ENCODE measurements at regions not wholly inside any gene's neighbourhood (a gene's known extent, or its start where the extent isn't known, plus 50 kb on each side); places are given as distances from the start of the nearest gene placed in this dataset.
A peak's percentile ranks its signal among the peaks of the same experiment; 100 is the strongest.
"Not testable (repeated sequence)": the region's sequence is repeated elsewhere in the genome, so short reads cannot be mapped to it uniquely, and the experiment has no call there.

GRCh38 chr3:125822175-125822574, 146.8 kb upstream of the ROPN1B start:
- DNase-seq (ENCODE audit: low read depth), result not testable (repeated sequence)

- DNase-seq (ENCODE audit: low read depth), result not testable (repeated sequence)
Observed at GRCh38 chr3:125831005-125831750, 137.8 kb upstream of the ROPN1B start.

- not testable (repeated sequence) for DNase-seq (ENCODE audit: low read depth)
Observed at GRCh38 chr3:125835562-125835961, 133.4 kb upstream of the ROPN1B start.

GRCh38 chr3:125836011-125836551, 132.9 kb upstream of the ROPN1B start:
- peak; percentile 14 for DNase-seq (ENCODE audit: low read depth)

- not testable (repeated sequence) for DNase-seq (ENCODE audit: low read depth)
Observed at GRCh38 chr3:125836786-125837185, 132.2 kb upstream of the ROPN1B start.

- DNase-seq (ENCODE audit: low read depth), result not testable (repeated sequence)
Observed at GRCh38 chr3:125838857-125839256, 130.1 kb upstream of the ROPN1B start.

GRCh38 chr3:125840465-125840864, 128.5 kb upstream of the ROPN1B start:
- DNase-seq (ENCODE audit: low read depth), result not testable (repeated sequence)

GRCh38 chr3:125847966-125848365, 121.0 kb upstream of the ROPN1B start:
- not testable (repeated sequence) for DNase-seq (ENCODE audit: low read depth)

- DNase-seq (ENCODE audit: low read depth), result not testable (repeated sequence)
Observed at GRCh38 chr3:125855006-125855405, 114.0 kb upstream of the ROPN1B start.

GRCh38 chr3:125860547-125860946, 108.4 kb upstream of the ROPN1B start:
- DNase-seq (ENCODE audit: low read depth), result not testable (repeated sequence)

GRCh38 chr3:125862841-125863254, 106.1 kb upstream of the ROPN1B start:
- DNase-seq (ENCODE audit: low read depth), result not testable (repeated sequence)

- DNase-seq (ENCODE audit: low read depth), result not testable (repeated sequence)
Observed at GRCh38 chr3:125864532-125864931, 104.4 kb upstream of the ROPN1B start.

- peak; percentile 28 for DNase-seq (ENCODE audit: low read depth)
Observed at GRCh38 chr3:125886006-125886405, 83.0 kb upstream of the ROPN1B start.

- not testable (repeated sequence) for DNase-seq (ENCODE audit: low read depth)
Observed at GRCh38 chr3:125899181-125899580, 69.8 kb upstream of the ROPN1B start.

- not testable (repeated sequence) for DNase-seq (ENCODE audit: low read depth)
Observed at GRCh38 chr3:125901473-125901872, 67.5 kb upstream of the ROPN1B start.

GRCh38 chr3:125903780-125904455, 65.1 kb upstream of the ROPN1B start:
- DNase-seq (ENCODE audit: low read depth), result not testable (repeated sequence)

GRCh38 chr3:125907279-125907678, 61.7 kb upstream of the ROPN1B start:
- not testable (repeated sequence) for DNase-seq (ENCODE audit: low read depth)

GRCh38 chr3:125910851-125911250, 58.1 kb upstream of the ROPN1B start:
- DNase-seq (ENCODE audit: low read depth), result not testable (repeated sequence)

GRCh38 chr3:125914608-125915436, 54.2 kb upstream of the ROPN1B start:
- DNase-seq (ENCODE audit: low read depth), result not testable (repeated sequence)

GRCh38 chr3:125915437-125915787, 53.6 kb upstream of the ROPN1B start:
- not testable (repeated sequence) for DNase-seq (ENCODE audit: low read depth)

- peak; percentile 86 for DNase-seq (ENCODE audit: low read depth)
Observed at GRCh38 chr3:125915792-125916375, 53.1 kb upstream of the ROPN1B start.
